HepG2 (cell line): ENCODE measurements at regions not wholly inside any gene's neighbourhood (a gene's known extent, or its start where the extent isn't known, plus 50 kb on each side); places are given as distances from the start of the nearest gene placed in this dataset.

Experiments
- ATAC-seq: fragments of 200-7000 bp; cut with Tn5 transposase; 3 replicates; pipeline ENCODE4 v1.9.1; 2020; ENCODE audit warnings: mild to moderate bottlenecking, moderate library complexity
- BruUV-seq: library from RNA; stranded (reverse); fragments of 400-500 nt; replicated peaks from 2 replicates; lab custom pipeline; 2021; lab: Mats Ljungman, UMichigan
- CTCF ChIA-PET: fragments of 300-600 bp; formaldehyde crosslinking; extraction: SDS; loops from one replicate; lab custom pipeline; 2021; ENCODE audit warnings: low total read pairs, inconsistent platforms, low intra/inter-chr PET ratio; lab: Yijun Ruan, JAX
- POLR2A ChIA-PET: fragments of 350-600 bp; sonication (Branson Sonifier 250); formaldehyde crosslinking; loops from one replicate; lab custom pipeline; 2020; ENCODE audit warnings: antibody characterized with exemption, inconsistent platforms; lab: Yijun Ruan, JAX
- DNase-seq: peaks from one replicate; pipeline ENCODE4 v3.0.0-alpha.2; 2015; ENCODE audit warnings: low spot score
- FAIRE-seq: peaks from 3 replicates; lab custom pipeline; 2011; peaks lifted over from hg19 to GRCh38; lab: Jason Lieb, UNC
- H2AFZ ChIP-seq: one replicate; pipeline ENCODE4 v1.6.1; 2011; ENCODE audit warnings: low read length, inconsistent platforms
- H3K27ac ChIP-seq: fragments of 300-600 bp; 3 replicates; pipeline ENCODE4 v1.8.0; 2011; ENCODE audit warnings: mixed run types, mild to moderate bottlenecking, mixed read lengths, low read length, inconsistent platforms; ENCODE audit not compliant: insufficient read depth; ENCODE audit errors: extremely low read length
- H3K27me3 ChIP-seq, 2 experiments: fragments of 200-600 bp in 1 of 2; 2 replicates in 1 of 2; 3 replicates in 1 of 2; pipeline versions ENCODE4 v1.6.0 to v1.8.0; 2011; ENCODE audit warnings: low read length in 2 of 2, mild to moderate bottlenecking in 2 of 2, moderate library complexity in 2 of 2, inconsistent platforms in 1 of 2; ENCODE audit not compliant: insufficient read depth in 2 of 2, control insufficient read depth in 1 of 2
- H3K36me3 ChIP-seq, 2 experiments: fragments of 200-600 bp in 1 of 2; replicated peaks in 1 of 2; 2 replicates in 1 of 2; 3 replicates in 1 of 2; pipeline versions ENCODE4 v1.5.1 to v1.8.0; 2011; ENCODE audit warnings: low read length in 2 of 2, inconsistent platforms in 1 of 2; ENCODE audit not compliant: insufficient read depth in 2 of 2, control insufficient read depth in 1 of 2
- H3K4me1 ChIP-seq: 2 replicates; pipeline ENCODE4 v1.5.1; 2012; ENCODE audit warnings: low read length, inconsistent platforms; ENCODE audit not compliant: insufficient read depth
- H3K4me2 ChIP-seq: 2 replicates; pipeline ENCODE4 v1.6.0; 2011; ENCODE audit warnings: low read depth, low read length, inconsistent platforms
- H3K4me3 ChIP-seq, 3 experiments: fragments of 200-600 bp in 1 of 3; sonication (generic), shearing (Covaris generic) in 1 of 3; replicated peaks in 1 of 3; 2 replicates each; pipeline ENCODE4 v1.5.1; 2011 to 2016; ENCODE audit warnings: low read length in 3 of 3, inconsistent platforms in 2 of 3, low read depth in 2 of 3, mild to moderate bottlenecking in 2 of 3, control low read depth in 1 of 3, mixed read lengths in 1 of 3; ENCODE audit not compliant: insufficient read depth in 1 of 3
- H3K79me2 ChIP-seq: one replicate; pipeline ENCODE4 v1.6.1; 2011; ENCODE audit warnings: low read length, inconsistent platforms; ENCODE audit not compliant: insufficient read depth
- H3K9ac ChIP-seq: 2 replicates; pipeline ENCODE4 v1.6.0; 2011; ENCODE audit warnings: mild to moderate bottlenecking, low read depth, low read length, inconsistent platforms; ENCODE audit not compliant: insufficient read depth
- H3K9me3 ChIP-seq: 2 replicates; pipeline ENCODE4 v1.5.1; 2012; ENCODE audit warnings: mild to moderate bottlenecking, low read length
- H4K20me1 ChIP-seq: 2 replicates; pipeline ENCODE4 v1.6.0; 2011; ENCODE audit warnings: inconsistent platforms, mild to moderate bottlenecking, low read length, moderate library complexity; ENCODE audit not compliant: insufficient read depth
- ARHGAP35 ChIP-seq: sonication (generic); formaldehyde crosslinking; IDR thresholded peaks from 2 replicates; pipeline ENCODE4 v1.9.0; 2022; ENCODE audit warnings: mild to moderate bottlenecking, inconsistent platforms, moderate library complexity, missing genetic modification reagents, borderline replicate concordance
- CBFB ChIP-seq: sonication (generic); formaldehyde crosslinking; IDR thresholded peaks from 2 replicates; pipeline ENCODE4 v1.4.0; 2020; ENCODE audit warnings: missing genetic modification reagents
- CENPT ChIP-seq: sonication (generic); formaldehyde crosslinking; IDR thresholded peaks from 2 replicates; pipeline ENCODE4 v1.8.0; 2022; ENCODE audit warnings: low read depth, mild to moderate bottlenecking, moderate library complexity, missing genetic modification reagents
- HDAC2 ChIP-seq: sonication (generic); formaldehyde crosslinking; IDR thresholded peaks from 2 replicates; pipeline ENCODE4 v1.4.0; 2020; ENCODE audit warnings: missing genetic modification reagents
- KAT8 ChIP-seq: IDR thresholded peaks from 2 replicates; pipeline ENCODE4 v1.6.1; 2016; ENCODE audit warnings: missing genetic modification reagents, missing compliant biosample characterization
- NBN ChIP-seq: fragments of 450-650 bp; conservative IDR thresholded peaks from 2 replicates; pipeline ENCODE4 v1.6.1; 2017
- NCOA5 ChIP-seq: sonication (generic); formaldehyde crosslinking; IDR thresholded peaks from 2 replicates; pipeline ENCODE4 v1.4.0; 2020; ENCODE audit warnings: missing genetic modification reagents
- PHF8 ChIP-seq: sonication (generic); formaldehyde crosslinking; IDR thresholded peaks from 2 replicates; pipeline ENCODE4 v1.5.0; 2020; ENCODE audit warnings: missing genetic modification reagents
- SMC3 ChIP-seq: IDR thresholded peaks from 2 replicates; pipeline ENCODE4 v1.6.1; 2011; ENCODE audit warnings: low read length, improper control_type of control experiment
- ZNF572 ChIP-seq: sonication (generic); formaldehyde crosslinking; IDR thresholded peaks from 2 replicates; pipeline ENCODE4 v1.5.1; 2020; ENCODE audit warnings: mild to moderate bottlenecking, missing genetic modification reagents
- ZNF670 ChIP-seq: sonication (generic); formaldehyde crosslinking; IDR thresholded peaks from 2 replicates; pipeline ENCODE4 v1.8.0; 2022; ENCODE audit warnings: mild to moderate bottlenecking, missing genetic modification reagents, borderline replicate concordance
- ZNF768 ChIP-seq: sonication (generic); formaldehyde crosslinking; IDR thresholded peaks from 2 replicates; pipeline ENCODE4 v1.4.0; 2020; ENCODE audit warnings: missing genetic modification reagents
- ZNF83 ChIP-seq: sonication (generic); formaldehyde crosslinking; IDR thresholded peaks from 2 replicates; pipeline ENCODE4 v1.4.0; 2020; ENCODE audit warnings: missing genetic modification reagents, mild to moderate bottlenecking, borderline replicate concordance
- in situ Hi-C: cut with HindIII; loops from 2 replicates; pipeline ENCODE4 v1.10.0; 2017; ENCODE audit warnings: low pct_unique_long_range_greater_than_20kb; ENCODE audit not compliant: extremely low pct_ligation_motif_present
- intact Hi-C: fragments of 100-400 bp; cut with micrococcal nuclease; formaldehyde crosslinking; loops from one replicate; pipeline ENCODE4 v1.10.0; 2022; ENCODE audit not compliant: unreplicated experiment
- TF ChIP-seq, protein P1 (sequence below): sonication (generic); formaldehyde crosslinking; IDR thresholded peaks from 2 replicates; pipeline ENCODE4 v1.4.0; 2020; ENCODE audit warnings: missing genetic modification reagents
- TF ChIP-seq, protein P2 (sequence below): sonication (generic); formaldehyde crosslinking; IDR thresholded peaks from 2 replicates; pipeline ENCODE4 v1.8.0; 2022; ENCODE audit warnings: mild to moderate bottlenecking, missing genetic modification reagents

GRCh38 chr1:68675336-68675735 is 178.5 kb upstream of the DEPDC1 start:
- no peak for ATAC-seq
- Histone ChIP-seq H3K79me2 (no peaks in the 10 kb centered on the region), H3K9me3 (peaks cover 62% of the 10 kb centered on the region), H4K20me1 (no peaks in the 10 kb centered on the region), H3K4me1 (no peaks in the 10 kb centered on the region), H3K4me3 (no peak overlapping the region), H3K27me3 (no peaks in the 10 kb centered on the region), H3K27ac (no peak overlapping the region), H2AFZ (no peak overlapping the region), H3K9ac (no peak overlapping the region), H3K4me2 (no peak overlapping the region), H3K36me3 (no peaks in the 10 kb centered on the region)
- no peak for DNase-seq
- in situ Hi-C loops = no loop called here
- intact Hi-C loops = no loop called here
- no TSS peak for BruUV-seq
- TF ChIP-seq HDAC2 (CRISPR knock-in tag) (no peak), ZNF83 (CRISPR knock-in tag) (no peak), ZNF768 (CRISPR knock-in tag) (no peak), KAT8 (CRISPR knock-in tag) (no peak), ZNF572 (CRISPR knock-in tag) (no peak), NBN (no peak), CENPT (CRISPR knock-in tag) (no peak), ARHGAP35 (no peak), SMC3 (no peak), NCOA5 (CRISPR knock-in tag) (no peak), CBFB (CRISPR knock-in tag) (no peak), PHF8 (no peak), ZNF670 (no peak)
- TF ChIP-seq, protein P1, sequence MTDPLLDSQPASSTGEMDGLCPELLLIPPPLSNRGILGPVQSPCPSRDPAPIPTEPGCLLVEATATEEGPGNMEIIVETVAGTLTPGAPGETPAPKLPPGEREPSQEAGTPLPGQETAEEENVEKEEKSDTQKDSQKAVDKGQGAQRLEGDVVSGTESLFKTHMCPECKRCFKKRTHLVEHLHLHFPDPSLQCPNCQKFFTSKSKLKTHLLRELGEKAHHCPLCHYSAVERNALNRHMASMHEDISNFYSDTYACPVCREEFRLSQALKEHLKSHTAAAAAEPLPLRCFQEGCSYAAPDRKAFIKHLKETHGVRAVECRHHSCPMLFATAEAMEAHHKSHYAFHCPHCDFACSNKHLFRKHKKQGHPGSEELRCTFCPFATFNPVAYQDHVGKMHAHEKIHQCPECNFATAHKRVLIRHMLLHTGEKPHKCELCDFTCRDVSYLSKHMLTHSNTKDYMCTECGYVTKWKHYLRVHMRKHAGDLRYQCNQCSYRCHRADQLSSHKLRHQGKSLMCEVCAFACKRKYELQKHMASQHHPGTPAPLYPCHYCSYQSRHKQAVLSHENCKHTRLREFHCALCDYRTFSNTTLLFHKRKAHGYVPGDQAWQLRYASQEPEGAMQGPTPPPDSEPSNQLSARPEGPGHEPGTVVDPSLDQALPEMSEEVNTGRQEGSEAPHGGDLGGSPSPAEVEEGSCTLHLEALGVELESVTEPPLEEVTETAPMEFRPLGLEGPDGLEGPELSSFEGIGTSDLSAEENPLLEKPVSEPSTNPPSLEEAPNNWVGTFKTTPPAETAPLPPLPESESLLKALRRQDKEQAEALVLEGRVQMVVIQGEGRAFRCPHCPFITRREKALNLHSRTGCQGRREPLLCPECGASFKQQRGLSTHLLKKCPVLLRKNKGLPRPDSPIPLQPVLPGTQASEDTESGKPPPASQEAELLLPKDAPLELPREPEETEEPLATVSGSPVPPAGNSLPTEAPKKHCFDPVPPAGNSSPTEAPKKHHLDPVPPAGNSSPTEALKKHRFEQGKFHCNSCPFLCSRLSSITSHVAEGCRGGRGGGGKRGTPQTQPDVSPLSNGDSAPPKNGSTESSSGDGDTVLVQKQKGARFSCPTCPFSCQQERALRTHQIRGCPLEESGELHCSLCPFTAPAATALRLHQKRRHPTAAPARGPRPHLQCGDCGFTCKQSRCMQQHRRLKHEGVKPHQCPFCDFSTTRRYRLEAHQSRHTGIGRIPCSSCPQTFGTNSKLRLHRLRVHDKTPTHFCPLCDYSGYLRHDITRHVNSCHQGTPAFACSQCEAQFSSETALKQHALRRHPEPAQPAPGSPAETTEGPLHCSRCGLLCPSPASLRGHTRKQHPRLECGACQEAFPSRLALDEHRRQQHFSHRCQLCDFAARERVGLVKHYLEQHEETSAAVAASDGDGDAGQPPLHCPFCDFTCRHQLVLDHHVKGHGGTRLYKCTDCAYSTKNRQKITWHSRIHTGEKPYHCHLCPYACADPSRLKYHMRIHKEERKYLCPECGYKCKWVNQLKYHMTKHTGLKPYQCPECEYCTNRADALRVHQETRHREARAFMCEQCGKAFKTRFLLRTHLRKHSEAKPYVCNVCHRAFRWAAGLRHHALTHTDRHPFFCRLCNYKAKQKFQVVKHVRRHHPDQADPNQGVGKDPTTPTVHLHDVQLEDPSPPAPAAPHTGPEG = no peak
- TF ChIP-seq, protein P2, sequence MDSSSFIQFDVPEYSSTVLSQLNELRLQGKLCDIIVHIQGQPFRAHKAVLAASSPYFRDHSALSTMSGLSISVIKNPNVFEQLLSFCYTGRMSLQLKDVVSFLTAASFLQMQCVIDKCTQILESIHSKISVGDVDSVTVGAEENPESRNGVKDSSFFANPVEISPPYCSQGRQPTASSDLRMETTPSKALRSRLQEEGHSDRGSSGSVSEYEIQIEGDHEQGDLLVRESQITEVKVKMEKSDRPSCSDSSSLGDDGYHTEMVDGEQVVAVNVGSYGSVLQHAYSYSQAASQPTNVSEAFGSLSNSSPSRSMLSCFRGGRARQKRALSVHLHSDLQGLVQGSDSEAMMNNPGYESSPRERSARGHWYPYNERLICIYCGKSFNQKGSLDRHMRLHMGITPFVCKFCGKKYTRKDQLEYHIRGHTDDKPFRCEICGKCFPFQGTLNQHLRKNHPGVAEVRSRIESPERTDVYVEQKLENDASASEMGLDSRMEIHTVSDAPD = no peak
- ChIA-PET CTCF (no interaction called here), POLR2A (no interaction called here)
- FAIRE-seq = no peak
